ENCODE measurements at regions not wholly inside any gene's neighbourhood (a gene's known extent, or its start where the extent isn't known, plus 50 kb on each side); places are given as distances from the start of the nearest gene placed in this dataset.

GRCh38 chr6:45741437-45742171 lies 274.1 kb downstream of the CLIC5 start:
- no peak for DNase-seq

- DNase-seq, result no peak
Observed at GRCh38 chr6:45739058-45739457, 276.6 kb downstream of the CLIC5 start.

GRCh38 chr6:45738057-45738455 lies 277.6 kb downstream of the CLIC5 start:
- no peak for DNase-seq

- DNase-seq, result no peak
Observed at GRCh38 chr6:45737331-45738056, 278.2 kb downstream of the CLIC5 start.

- no peak for DNase-seq
Observed at GRCh38 chr6:45736134-45736533, 279.5 kb downstream of the CLIC5 start.

- DNase-seq, result no peak
Observed at GRCh38 chr6:45732731-45733130, 282.9 kb downstream of the CLIC5 start.

- no peak for DNase-seq
Observed at GRCh38 chr6:45730232-45730631, 285.4 kb downstream of the CLIC5 start.

- DNase-seq, result no peak
Observed at GRCh38 chr6:45728674-45729073, 287.0 kb downstream of the CLIC5 start.

GRCh38 chr6:45727819-45728449 lies 287.7 kb downstream of the CLIC5 start:
- DNase-seq, result no peak

- no peak for DNase-seq
Observed at GRCh38 chr6:45727228-45727627, 288.4 kb downstream of the CLIC5 start.

- no peak for DNase-seq
Observed at GRCh38 chr6:45726444-45726843, 289.2 kb downstream of the CLIC5 start.

GRCh38 chr6:45724511-45724910 lies 291.1 kb downstream of the CLIC5 start:
- no peak for DNase-seq

GRCh38 chr6:45724027-45724426 lies 291.6 kb downstream of the CLIC5 start:
- no peak for DNase-seq

GRCh38 chr6:45722876-45723275 lies 292.8 kb downstream of the CLIC5 start:
- DNase-seq, result no peak

GRCh38 chr6:45721665-45722064 lies 294.0 kb downstream of the CLIC5 start:
- DNase-seq, result no peak

- no peak for DNase-seq
Observed at GRCh38 chr6:45718871-45719270, 296.8 kb downstream of the CLIC5 start.

- DNase-seq, result no peak
Observed at GRCh38 chr6:45718131-45718530, 297.5 kb downstream of the CLIC5 start.

- DNase-seq, result no peak
Observed at GRCh38 chr6:45717715-45718114, 297.9 kb downstream of the CLIC5 start.

GRCh38 chr6:45717027-45717426 lies 298.6 kb downstream of the CLIC5 start:
- no peak for DNase-seq

- no peak for DNase-seq
Observed at GRCh38 chr6:45715508-45715803, 300.2 kb downstream of the CLIC5 start.

GRCh38 chr6:45714741-45715507 lies 300.7 kb downstream of the CLIC5 start:
- peak; percentile 2 to 76 (median 34) for DNase-seq

GRCh38 chr6:45714006-45714730 lies 301.5 kb downstream of the CLIC5 start:
- no peak for DNase-seq
